D341Med (cell line): ENCODE measurements at regions not wholly inside any gene's neighbourhood (a gene's known extent, or its start where the extent isn't known, plus 50 kb on each side); places are given as distances from the start of the nearest gene placed in this dataset.
"Not testable (repeated sequence)": the region's sequence is repeated elsewhere in the genome, so short reads cannot be mapped to it uniquely, and the experiment has no call there.

ENCODE experiments used
- DNase-seq: peaks from one replicate; pipeline ENCODE4 v3.0.0; 2012; ENCODE audit warnings: low spot score

GRCh38 chr1:222416001-222416791 is 131.7 kb downstream of the HHIPL2 start:
- DNase-seq = no peak

DNA sequence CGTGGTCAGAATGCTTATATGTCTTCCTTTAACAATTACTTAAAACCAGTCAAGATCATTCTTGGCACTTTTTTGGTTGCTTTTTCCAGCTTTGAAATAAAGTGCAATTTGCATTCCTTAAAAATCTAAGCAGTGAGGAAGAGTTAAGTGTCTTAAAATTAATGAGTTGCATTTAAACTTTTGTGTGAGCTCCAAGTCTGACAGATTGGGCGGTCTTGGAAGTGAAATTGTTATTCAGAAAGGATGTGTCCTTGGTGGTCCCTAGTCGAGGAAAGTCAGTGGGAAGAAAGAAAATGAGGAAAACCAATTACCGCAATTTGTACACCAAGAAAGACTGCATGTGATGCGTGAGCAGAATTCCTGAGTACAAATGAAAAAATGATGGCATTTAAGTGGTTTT is 132.5 kb downstream of the HHIPL2 start:
- no peak for DNase-seq

DNA sequence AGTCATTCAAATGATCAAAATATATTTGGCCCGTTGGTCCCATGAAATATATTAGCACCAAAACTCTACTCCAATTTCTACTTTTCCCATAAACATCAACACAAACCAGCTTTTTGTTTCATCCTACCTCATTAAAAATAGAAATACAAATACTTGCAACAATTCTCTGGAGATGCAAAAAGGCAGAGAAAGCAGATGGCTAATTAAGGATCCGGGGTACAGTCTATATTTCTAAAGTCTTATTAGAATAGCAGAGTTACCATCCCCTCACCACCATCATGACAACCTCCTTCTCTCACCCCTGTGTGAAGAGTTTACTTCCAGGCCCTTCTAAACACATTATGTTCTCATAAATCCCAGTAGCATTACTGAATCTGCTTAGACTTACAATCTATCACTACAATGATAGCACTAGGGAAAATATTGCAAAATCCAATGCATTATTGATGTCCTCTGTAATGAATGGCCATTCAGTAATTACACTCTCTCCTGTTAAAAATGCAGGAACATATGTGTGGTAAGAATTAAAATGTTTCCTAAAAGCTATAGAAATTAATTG is 133.8 kb downstream of the HHIPL2 start:
- DNase-seq = no peak

DNA sequence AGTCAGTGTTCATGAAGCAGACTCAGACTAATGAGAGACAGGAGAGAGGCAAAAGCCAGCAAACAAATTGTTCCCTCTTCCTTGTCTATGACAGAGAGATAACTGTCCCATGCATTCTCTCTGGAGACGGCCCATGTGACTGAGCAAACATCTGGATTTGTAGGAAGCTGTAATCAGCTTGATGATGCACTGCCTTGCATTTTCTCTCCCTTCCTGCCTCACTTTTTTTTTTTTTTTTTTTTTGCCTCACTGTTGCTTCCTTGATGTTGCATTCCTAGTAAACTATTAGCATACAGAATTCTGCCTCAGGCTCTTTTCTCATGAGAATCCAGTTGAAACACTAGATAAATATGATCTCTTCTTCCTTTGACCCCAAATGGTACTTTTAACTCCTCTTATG is 134.5 kb downstream of the HHIPL2 start:
- DNase-seq = no peak

DNA sequence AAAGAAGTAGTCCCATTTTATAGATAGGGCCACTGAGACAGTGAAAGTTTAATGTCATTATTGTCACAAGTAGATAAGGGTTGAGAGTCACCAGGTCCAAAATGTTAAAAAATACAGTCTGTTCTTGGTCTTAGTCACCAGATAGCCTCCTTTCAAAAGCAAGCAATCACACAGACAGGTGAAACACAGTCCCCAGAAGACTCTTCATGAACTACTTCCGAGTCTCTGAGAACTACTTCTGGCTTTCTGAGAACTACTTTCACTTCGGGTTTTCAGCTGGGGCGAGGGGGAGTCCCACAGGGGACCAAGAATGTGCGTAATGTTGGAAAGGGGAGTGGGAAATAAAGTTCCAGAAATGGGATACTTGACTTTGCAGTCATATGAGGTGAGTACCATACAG is 143.2 kb downstream of the HHIPL2 start:
- no peak for DNase-seq

DNA sequence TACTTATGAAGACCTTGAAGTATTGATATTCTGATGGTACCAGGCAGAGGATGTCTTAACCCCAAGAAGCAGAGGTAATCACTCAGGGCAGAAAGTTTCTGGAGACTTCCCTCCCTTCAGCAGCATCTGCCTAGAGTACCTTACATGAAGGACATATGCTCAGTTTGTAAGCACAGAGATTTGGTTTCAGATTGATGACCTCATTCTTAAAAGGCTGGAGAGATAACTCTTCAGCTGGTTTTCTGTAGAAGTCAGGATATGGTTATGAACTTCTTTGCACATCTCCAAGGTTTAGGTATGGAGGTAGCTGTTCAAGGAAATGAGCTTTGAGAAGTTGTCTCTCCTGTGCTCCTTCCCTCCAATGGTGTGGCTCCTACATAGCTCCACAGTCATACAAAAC is 148.7 kb downstream of the HHIPL2 start:
- DNase-seq = no peak

DNA sequence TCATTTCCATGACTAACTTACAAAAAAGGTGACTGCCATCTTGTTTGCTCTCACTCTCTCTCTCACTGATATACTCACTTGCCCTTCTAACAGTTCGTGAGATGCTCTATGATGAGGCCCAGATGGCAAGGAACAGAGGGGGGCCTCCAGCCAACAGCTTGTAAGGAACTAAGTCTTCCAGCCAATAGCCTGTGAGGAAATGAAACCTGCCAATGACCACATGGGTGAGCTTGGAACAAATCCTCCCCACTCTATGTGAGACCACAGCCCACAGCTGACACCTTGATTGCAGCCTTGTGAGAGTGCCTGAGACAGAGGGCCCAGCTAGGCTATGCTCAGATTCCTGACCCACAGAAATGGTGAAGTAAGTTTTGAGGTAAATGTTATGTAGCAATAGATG is 153.7 kb downstream of the HHIPL2 start:
- no peak for DNase-seq

- DNase-seq = no peak
These were observed 155.3 kb downstream of the HHIPL2 start for GRCh38 chr1:222392556-222392955.

DNA sequence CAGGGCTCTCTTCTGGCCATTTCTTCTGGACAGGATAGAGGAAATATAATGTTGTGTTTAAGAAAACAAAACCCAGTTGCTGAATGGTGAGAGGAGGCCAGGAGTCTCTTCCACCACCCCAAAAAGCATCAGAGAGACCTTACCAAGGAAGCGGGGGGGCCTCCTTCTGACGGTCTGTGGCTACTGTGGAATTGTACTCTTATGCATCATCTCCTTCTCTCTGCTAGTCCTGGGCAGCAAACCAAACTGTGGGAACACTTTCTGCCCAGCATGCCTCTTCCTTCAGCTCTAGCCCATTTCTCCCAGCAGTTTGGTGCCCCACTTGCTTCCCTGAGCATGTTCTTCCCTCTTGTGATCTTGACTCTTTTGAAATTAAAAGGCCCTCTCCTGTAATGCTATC is 157.7 kb downstream of the HHIPL2 start:
- DNase-seq = no peak

DNA sequence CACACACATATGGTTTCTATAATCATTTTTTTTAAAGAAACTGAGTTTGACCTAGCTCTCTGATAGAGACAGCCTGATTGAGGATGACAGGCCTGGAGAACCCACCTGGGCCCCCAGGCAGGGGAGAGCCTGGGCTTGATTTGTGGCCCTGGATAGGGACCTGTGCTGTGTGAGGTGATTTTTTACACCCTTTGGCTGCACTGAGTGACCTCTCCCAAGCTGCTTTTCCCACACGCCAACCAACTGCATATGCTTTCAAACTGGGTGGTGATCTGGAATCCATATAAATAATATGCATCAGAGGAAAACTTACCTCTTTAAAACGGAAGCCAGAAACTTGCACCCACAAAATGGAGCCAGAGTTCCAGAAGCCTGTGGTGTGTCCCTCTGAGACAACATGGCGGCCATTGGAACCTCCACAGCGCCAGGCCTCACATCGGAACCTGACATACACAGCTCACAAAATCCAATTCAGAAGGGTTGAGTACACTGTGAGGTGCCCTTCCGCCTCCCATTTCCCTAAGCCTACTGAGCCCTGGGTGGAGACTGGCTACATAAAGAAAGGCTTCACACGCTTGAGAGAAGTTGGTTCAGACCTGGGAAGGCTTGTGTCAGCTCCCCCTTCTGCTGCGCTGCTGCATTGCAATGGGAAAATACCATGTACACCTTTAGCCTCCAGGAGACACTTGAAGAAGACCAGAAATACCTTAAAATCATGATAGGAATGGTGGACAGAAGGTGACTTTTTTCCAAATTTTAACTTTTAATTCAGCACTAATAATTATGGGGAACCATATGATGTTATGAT is 160.7 kb downstream of the HHIPL2 start:
- DNase-seq = peak; percentile 37

GRCh38 chr1:222385955-222386354 is 161.9 kb downstream of the HHIPL2 start:
- DNase-seq = no peak

DNA sequence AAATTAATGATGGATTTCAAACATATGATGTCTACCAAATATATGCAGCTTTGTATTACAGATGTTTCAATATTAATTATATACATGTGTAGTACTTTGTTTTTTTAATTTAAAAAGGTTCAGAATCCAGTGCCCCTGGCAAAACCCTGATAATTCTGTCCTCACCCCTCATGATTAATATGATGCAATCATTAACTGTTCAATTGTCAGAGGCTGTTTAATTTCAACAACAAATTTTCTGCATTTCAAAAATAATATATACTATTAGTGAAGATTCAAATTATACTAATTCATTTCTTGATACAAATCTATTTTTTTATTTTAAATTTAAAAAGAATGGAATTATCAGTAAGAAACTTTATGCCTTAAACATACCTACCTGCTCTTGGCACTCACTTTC is 162.6 kb downstream of the HHIPL2 start:
- DNase-seq = no peak

DNA sequence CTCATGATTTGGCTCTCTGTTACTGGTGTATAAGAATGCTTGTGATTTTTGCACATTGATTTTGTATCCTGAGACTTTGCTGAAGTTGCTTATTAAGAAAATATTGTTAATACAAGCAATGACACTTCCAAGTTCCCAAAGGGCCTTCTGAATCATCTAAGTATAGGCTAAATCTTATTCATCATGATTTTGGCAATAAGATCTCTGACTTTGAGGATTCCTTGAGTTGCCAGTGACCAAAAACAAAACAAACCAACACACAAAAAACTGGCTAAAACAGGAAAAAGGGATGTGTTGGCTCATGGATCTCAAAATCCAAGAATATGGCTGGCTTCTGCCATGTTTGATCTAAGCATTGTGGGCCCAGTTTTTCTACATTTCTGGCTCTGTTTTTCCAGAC is 163.4 kb downstream of the HHIPL2 start:
- DNase-seq = no peak

- DNase-seq = no peak
These were observed 165.7 kb downstream of the HHIPL2 start for GRCh38 chr1:222382171-222382570.

DNA sequence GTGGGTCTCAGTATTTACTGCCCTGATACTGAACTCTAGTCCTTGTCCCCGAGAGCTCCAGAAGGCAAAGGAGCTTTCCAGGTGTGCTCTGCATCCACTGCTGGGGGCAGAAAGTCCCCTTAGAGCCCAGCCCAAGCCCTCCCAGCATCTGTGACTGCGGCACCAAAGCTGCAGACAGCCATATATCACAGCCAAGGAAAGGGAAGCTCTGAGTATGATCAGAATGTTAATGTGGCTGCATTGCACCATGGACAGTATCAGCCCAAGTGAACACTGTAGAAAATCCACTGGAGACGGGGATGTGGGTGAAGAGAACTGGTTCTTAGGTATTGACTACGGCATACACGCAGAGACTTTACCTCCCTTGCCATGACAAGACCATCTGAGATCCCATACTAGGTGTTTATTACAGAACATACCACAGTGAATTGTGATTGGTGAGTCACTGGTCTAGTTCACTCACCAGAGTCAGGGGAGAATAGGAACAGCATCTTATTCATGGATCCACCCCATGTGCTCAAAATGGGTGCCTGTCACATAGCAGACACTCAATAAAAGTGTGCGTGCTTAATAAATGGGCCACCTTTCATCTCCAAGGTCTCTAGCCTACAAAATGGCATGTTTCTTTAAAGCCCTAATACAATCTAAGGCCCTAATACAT is 170.3 kb downstream of the HHIPL2 start:
- no peak for DNase-seq

DNA sequence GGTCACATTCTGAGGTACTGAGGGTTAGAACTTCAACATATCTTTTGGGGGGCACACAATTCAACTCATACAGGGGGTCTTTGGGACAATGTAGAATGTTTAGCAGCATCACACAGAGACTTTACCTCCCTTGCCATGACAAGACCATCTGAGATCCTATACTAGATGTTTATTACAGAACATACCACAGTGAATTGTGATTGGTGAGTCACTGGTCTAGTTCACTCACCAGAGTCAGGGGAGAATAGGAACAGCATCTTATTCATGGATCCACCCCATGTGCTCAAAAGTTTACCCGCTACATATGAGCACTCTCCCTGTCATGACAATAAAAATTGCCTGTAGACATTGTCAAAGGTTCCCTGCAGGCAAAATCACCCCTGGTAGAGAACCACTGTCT is 171.1 kb downstream of the HHIPL2 start:
- DNase-seq = not testable (repeated sequence)

DNA sequence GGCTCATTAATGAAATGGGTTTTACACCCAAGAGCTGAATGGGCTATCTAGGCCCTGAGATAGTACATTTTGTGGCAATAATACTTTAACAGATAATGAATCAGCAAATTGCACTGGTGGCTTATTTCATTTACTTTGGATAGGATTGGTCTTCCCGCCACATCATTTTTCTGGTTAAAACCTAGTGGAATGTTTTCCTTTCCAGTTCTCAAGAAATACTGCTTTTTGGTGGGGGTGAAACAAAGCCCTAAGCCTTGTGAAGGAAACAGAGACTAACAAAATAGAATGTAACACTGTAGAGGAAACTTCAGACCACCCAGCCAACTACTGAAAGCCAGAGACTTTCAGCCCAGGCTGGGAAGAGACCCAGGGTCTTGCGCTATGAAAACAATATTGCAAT is 172.2 kb downstream of the HHIPL2 start:
- DNase-seq = no peak

- no peak for DNase-seq
These were observed 173.9 kb downstream of the HHIPL2 start for GRCh38 chr1:222373831-222374602.

DNA sequence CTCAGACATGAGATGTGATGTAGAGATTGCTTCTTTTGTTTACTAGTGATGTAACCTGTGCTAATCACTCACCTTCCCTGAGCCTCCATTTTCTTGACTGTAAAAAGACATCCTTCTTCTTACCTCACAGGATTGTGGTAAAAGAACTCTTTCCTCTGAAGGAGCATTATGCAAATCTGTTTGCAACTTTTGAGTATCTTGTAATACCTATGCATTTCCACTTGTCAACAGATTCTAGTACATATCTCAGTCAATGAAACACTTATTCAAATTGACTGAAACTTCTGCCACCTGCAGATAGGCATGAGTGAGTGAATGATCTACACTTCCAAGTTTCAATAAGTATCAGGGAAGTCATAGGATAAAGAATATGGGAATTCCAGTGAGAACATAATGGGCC is 174.7 kb downstream of the HHIPL2 start:
- DNase-seq = no peak

- DNase-seq = no peak
These were observed 175.7 kb downstream of the HHIPL2 start for GRCh38 chr1:222372221-222372620.

- DNase-seq = no peak
These were observed 176.8 kb downstream of the HHIPL2 start for GRCh38 chr1:222370913-222371675.
